Inferior parietal cortex (tissue), 1 donor: ENCODE measurements at regions not wholly inside any gene's neighbourhood (a gene's known extent, or its start where the extent isn't known, plus 50 kb on each side); places are given as distances from the start of the nearest gene placed in this dataset.
A peak's percentile ranks its signal among the peaks of the same experiment; 100 is the strongest.

ENCODE experiments used
- DNase-seq: peaks from one replicate; pipeline ENCODE4 v3.0.0-alpha.2; 2016; ENCODE audit errors: extremely low spot score

DNA sequence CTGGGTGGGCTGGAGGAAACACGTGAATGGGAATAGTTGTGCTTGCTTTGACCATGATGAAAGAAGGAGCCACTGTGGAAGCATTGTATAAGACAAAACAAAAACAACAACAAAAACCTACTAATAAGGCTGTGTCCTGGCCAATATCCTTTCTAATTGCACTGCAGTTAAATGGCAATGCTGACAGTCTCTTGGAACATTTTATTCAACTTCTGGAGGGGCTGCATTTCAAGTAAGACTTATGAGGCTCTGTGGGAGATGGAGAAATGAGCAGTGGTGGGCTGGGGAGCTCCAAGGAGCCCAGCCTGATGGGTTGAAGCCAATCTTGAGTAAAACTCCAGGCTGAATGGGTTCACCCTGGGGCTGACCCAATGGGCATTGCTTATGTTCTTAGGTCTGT is 99.8 kb upstream of the ROPN1 start:
- no peak for DNase-seq

DNA sequence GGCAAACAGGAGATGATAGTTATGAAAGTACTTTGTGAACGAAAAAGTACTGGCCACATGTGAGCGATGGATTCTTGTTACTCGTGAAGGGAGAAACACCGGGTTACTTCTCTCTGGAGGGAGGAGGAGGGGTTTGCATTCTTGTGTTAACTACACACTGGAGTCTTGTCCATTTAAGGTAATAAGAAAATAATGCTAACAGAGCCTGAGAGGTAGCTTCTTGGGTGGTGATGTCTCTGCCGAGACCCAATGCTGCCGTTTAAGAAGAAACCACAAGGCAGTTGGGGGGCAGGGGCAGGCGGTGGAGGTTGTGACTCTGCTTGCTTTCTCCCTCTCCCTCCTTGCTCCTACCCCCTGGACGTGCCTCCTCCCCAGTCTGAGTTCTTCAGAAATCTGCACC is 100.9 kb upstream of the ROPN1 start:
- DNase-seq: no peak

DNA sequence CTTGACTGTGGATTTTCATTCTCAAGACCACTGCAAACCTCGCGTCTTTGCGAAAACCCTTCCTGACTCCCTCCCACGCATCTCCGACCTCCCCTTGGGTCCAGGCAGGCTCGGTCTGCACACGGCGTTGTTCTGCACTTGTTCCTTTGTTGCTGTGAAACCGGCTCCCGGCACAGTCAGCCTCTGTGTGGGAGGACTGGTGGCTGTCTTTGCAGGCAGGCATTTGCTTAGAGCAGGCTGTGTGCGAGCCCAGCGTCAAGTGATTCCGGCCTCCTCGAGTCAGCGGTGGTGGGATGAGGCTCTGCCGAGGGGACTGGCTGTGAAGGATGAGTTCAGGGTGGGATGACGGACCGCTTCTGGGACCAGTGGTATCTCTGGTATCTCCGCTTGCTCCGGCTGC is 102.6 kb upstream of the ROPN1 start:
- DNase-seq: peak; percentile 36

DNA sequence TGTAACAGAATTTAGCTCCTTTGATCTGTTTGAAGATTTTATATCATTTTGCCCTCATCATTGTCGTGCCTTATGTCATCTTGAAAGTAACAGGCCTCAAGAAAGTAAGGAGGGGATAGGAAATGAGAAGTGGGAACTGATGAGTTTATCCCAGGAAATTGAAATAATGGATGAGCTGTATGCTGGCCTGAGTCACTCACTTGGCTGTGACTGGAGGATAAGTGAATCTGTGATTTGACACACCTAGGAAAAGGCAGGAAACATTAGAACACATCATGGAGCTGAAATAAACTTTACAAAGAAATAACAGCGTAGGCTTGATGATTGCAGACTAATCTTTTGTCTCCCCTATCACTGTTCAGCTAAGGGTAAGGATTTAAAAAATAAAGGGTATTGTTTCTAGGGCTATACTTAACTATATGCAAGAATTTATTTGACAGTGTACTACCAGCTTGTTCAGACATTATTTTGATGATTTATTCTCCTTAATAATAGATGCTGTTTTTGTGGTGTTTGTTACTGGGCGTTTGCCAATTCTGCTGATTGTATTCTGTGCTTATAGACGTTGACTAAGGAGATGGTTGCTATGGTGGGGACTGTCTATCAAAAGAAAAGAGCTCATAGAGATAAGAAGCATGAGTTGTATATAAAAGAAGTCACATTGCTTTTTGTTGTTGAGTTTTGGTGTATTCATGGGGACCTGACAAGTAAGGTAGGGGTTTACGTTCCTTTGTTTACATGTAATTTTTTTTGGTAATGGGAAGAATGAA is 105.6 kb upstream of the ROPN1 start:
- DNase-seq: no peak

DNA sequence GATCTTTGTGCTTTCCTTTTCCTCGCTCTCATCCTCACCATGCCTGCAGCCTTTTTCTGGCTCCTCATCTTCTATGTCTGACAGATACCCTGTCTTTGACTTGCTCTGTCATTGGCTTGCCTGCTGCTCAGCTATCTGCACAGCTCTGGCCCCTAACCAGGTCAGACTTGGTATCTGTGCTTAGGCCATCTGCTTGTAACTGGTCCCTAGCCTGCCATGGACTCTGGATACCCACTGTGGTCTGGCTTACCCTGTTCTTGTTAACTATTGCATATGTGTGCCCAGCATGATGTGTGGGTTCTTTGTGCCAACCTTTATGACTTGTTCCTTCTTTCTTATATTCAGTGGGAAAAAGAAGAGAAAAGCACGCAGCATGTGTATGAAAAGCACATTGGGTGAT is 109.7 kb upstream of the ROPN1 start:
- DNase-seq: no peak

DNA sequence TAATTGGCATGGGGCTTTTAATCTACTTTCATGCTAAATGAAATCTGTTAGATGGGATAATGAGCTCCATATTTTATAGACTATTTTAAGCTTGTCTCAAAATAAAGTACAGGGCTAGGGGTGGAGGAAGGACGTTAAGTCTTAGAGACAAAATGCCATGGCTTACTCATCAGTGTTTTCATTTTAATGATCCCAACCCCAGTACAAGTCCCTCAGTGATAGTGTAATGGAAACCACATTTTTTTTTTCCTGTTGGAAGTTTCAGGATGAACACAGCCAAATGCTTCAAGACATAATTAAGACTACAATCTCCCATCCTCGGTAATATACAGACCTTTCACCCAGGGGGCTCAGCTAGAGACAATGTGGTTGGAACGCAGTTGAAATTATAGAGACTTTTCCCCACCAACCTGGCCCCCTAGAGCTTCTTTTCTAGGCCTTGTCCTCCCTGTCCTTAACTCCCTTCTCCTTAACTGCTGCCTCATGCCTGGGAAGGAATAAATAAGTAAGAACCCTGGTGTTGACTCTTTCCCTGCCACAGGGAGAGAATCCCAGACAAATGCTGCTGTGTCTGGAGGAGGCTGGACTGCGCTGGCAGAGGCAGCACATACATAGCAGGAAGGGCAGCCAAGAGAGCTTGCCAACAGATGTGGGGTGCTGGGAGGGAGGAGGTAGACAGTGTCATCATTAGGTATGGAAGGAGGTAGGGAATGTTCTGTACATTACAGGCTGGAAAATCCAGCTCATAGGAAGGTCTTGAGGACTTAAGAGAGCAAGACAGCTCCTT is 115.4 kb upstream of the ROPN1 start:
- DNase-seq: no peak

DNA sequence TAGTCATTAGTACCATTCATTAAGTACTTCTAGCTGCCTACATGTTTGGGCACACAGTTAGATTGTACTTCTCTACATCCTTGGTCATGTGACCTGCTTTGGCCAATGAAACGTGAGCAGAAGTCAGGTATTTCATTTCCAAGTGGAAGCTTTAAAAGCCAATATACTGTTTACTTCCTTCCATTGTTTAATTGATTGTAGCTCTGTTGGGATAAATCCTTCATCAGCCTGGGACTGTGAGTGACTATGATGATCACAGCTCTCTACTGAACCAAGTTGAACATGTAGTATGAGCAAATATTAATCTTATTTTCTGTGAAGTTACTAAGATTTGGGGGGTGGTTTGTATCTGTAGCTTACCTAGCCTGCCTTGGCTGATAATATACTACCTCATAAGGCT is 116.5 kb upstream of the ROPN1 start:
- no peak for DNase-seq

DNA sequence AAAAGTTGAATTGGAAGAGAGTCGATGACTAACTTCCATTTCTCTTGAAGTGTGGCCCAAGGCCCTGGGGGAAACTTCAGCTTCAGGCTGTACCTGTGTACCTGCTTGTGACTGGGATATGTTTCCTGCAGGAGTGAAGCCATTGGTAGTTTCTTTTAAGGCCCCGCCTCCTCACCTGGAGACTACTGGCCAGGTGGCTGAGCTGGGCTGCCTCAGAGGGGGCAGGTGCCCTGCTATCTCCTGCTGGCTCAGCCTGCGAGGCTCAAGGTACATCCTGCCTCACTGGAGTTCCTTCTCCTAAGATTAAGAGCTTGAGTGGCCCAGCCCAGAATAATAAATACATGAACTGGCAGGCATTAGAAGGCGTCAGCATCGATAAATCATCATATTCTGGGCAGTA is 121.6 kb upstream of the ROPN1 start:
- DNase-seq: no peak

DNA sequence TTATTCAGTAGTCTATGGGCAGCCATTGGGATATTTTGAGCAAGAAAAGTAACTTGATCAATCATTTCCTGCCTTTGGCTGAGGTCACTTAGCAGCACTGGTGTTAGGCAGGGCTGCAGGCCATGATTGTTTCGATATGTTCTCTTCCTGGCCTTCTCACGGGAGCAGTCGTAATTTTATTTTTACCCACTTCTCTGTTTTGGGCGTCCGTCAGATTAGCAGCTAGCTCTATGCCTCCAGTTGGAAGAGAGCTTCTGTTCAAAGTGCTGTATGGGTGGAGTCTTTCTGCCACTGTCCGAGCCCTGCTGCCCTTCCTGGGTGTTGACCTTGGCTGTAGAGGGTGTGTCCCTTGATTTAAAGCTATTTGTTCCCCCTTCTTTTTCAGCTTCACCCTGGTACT is 123.4 kb upstream of the ROPN1 start:
- DNase-seq: no peak

DNA sequence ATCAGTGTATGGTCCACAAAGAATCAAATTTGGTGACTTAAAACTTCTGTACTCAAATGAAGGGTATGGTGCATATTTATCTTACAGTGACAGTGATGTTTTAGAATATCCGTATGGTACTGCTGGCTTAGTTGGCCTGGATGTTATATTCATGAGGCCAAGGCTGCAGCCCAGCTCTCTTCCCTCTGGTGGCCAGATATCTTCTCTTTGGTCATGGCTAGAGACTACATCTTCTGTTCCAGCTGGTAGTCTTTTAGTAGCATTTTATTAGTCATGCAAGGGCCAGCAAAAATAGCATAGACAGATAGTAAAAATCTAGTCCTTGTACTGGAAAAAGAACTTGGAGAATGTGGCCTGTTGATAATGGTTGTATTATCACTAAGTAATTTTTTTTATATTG is 124.0 kb upstream of the ROPN1 start:
- DNase-seq: no peak

DNA sequence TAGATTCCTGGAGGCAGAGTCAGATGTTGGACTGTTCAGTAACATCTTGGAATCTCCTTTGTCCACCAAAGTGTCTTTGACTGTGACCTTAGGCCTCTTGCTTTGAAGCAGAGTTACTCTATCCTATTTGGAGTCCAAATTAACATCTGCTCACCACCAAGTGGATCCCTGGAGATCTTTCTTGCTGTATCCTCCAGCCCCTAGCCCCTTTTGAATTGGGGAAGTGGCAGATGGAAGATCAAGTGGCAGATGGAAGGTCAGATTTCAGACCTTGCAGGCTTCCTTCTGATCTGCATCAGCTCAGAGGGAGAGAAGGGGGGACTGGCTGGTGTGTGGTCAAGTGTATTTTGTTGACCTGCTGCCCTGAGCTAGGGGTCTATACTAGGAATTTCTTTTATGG is 125.0 kb upstream of the ROPN1 start:
- no peak for DNase-seq

DNA sequence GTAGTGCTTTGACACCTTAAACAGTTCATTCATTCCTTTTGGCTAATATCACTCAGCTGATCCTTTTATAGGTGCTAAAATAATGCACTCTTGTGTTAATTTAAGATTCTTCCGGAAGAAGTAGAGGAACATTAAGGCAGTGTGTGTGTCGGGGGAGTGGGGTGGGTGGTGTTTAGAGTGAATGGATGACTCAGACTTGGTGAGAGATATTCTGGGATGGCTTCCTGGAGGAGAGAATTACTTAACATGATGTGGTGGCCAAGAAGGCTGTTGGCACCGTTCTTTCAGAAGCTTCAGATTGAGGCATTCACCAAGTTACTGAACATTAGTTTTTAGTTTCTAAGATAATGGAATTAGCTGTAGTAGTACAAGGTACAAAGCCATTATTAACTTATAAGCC is 125.6 kb upstream of the ROPN1 start:
- peak; percentile 59 for DNase-seq

DNA sequence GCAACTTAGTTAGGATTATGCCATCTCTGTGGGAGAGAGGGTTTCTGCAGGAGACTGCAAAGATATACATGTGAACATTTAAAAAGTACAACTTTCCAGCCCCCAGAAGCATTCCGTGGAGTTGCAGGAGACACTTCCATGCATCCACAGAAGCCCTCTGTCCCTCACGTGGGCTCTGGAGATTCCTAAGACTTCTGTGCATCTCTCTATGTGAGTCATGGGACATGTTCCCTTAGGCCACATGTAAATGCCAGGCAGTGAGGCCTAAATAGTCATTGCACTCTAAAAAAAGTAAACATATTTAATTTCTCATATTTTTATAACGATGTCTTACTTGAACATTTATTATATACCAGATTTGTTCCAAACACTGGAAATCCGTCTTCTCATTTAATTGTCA is 126.5 kb upstream of the ROPN1 start:
- DNase-seq: no peak

DNA sequence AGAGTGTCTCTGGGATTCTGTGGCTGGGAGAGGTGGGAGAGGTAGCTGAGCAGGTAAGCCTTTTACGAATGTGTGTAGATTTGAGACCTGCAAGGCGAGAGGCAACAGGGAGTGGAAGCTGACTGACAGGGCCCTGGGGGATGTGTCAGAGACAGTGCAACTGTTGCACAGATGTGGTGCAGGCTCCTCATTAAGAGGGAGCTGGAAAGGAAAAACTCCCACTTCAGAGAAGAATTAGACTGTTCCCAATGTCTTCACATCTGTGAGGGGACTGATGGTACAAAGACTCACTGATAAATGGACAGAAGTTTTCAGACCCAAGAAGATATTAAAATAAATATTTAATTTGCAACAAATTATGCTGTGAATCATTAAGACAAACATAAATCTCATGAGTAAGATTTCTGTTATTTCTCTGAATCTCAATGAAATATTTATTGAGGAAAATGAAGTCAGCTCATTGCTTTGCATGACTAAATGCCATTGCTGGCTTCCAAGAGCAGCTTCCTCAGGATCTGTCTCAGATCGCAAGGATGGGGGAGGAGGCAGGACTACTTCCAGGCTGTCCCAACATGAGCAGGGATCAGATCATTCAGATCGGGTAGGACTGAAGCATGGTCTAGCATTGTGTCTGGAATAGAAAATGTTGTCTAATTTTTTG is 127.3 kb upstream of the ROPN1 start:
- DNase-seq: no peak

DNA sequence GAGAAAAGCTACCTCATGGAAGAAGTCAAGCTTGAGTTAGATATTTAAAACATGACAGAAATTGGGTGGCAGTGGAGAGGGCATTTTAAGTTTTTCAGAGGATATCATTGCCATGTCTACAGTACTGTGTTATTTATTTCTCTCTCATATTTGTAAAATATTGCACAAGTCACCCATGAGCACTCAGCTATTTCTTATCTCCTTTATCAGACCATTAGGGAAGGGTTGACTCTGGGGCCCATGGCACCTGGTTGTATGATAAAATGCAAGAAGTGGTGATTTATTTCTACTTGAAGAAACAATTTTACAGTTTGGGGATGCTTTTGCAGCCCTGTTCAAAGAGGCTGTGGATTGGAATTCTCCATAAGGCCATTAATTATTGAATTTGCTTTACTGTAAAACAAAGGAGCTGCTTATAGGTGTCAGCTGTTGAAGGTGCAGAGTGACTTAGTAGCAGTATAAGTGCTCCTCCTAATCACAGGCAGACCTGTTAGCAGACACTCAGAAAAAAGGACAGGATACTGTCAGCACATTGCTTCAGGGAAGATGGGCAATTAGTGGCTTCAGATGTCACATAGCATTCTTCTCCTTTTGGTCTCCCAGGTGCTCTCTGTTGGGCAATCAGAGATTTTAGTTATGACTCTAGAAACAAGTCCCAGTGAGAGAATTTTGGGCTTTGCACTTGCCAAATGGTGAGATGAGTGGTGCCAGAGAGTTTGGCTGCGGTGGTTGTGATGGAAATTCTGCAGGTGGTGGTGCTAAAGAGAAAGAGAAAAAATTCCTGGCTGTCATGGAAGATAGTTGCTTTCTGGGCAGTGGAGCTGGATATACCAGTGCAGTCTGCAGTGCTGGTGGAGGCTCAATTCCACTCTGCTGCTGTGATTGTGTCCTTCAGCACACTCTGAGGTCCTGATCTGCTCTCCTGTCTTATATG is 129.7 kb upstream of the ROPN1 start:
- peak; percentile 38 for DNase-seq

DNA sequence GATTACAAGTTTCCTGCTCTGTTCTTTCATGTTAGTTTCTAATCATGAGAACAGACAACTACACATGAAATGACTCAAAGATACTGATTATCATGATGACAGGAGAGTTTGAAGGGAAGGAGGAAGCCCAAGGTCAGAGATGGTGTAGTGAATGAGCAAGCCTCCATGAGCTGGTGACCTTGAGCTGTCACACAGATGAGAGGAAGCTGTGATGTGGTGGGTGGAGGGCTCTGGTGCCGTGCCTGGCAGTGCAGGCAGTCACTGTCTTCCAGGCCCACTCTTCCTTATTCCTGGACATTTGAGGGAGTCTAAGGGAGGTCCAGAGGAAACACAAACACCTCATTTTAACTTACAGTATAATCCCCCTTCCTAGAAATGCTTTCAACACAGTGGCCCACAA is 133.4 kb upstream of the ROPN1 start:
- DNase-seq: no peak

DNA sequence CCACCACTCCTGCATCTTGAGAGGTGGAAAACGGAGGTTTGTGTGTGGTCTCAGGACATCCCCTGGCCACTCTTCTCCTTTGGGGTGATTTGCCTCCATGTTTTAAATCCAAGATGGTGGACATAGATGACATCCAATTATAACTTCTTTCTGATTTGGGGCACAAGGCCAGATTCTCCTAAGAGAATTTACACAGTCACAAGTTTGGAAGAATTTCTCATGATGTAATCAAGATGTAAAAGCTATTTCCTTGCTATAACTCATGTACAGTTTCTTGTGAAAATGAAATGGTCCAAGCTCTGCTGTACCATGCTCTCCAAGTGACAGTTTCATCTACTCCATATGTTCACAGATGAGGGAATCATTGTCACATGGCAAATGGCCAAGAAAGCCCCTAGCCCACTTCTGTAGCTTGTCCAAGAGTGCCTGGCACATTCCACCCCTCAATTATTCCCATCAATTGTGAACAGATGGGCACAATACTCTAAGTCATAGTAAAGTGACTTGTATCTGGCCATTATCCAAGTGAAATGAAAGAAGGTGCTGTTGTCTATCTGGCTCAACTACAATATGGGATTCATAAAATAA is 134.6 kb upstream of the ROPN1 start:
- no peak for DNase-seq

DNA sequence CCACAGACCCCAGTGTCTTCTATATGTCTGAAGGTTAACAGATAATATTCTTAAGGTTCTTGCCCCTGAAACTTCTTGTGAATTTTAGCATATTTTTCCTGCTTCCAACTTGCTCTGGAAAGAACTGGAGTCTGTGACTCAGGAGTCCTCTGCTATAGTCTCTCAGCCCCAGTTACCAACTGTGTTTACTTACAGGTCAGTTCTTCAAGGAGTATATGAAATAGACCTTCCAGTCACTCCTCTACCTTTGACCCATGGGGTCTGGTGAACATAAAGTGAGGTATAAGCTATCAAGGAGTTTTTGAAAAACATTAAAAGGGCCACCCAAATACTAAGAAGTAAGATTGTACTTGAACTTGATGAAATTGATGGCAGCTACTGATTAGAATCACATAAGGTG is 139.2 kb upstream of the ROPN1 start:
- DNase-seq: no peak

DNA sequence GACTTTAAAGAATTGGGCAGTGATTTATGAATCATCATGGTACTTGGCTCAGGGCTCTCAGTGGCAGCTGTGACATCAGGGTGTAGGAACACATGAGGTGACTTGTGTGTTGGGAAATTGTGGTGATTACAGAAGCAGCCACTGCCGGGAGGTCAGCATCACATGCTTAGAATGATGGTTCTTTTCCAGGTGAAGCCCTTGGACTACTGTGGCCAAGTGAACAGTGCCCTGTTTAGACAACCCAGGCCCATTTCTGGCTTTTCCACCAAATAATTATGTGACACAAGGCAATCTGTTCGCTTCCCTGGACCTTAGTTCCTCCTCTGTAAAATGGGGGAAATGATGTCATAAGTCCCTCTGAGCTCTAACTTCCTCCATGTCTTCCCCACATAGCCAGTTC is 139.7 kb upstream of the ROPN1 start:
- no peak for DNase-seq

DNA sequence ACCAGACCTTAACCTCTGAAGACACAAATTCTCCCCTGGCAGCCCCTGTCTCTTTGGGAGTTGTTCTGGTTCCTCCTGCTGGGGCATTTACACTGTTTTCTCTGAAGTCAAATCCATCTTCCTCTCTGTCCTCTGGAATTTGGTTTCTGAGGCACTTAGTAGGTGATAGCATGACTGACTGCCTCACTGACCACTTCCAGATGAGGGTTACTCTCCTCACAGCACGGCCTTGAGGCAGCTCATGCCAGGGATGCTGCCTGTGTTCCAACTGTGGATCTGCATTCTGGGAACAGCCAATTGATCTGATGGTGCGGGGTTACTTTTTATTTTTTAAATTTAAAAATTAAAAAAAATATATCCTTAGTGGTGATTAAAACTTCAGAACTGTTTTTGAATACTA is 140.9 kb upstream of the ROPN1 start:
- DNase-seq: no peak

DNA sequence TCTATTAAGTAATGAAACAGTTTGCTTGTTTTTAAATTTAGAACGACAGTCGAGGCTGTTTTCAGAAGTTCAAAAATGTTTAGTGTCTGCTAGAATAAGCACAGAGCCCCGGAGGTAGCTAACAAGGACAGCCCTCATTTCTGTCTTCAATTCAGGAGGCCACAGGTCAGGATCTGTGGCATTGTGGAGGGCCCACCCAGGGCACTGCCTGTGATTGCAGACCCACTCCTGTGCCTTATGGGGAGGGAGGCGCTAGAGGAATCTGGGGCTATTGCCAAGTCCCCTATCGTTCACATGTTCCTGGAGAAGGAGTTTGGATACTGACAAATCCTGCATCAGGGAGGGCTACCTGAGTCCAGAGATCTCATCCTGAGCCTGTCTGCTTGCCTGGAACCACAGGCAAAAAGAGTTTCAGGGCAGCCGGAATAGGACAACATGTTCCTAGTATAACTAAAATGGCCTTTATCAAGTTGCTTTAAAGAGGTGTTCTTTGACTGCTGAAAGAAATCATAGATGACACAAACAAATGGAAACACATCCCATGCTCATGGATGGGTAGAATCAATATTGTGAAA is 141.5 kb upstream of the ROPN1 start:
- DNase-seq: no peak
